AG08395 (cell line): ENCODE measurements at regions not wholly inside any gene's neighbourhood (a gene's known extent, or its start where the extent isn't known, plus 50 kb on each side); places are given as distances from the start of the nearest gene placed in this dataset.

Source experiments
- DNase-seq: peaks from one replicate; pipeline ENCODE4 v3.0.0; 2012; ENCODE audit warnings: mixed read lengths, low spot score

- no peak for DNase-seq
These were observed 291.0 kb upstream of the ACVR2A start for GRCh38 chr2:147553775-147554271.

- DNase-seq: no peak
These were observed 293.7 kb upstream of the ACVR2A start for GRCh38 chr2:147550995-147551731.

- no peak for DNase-seq
These were observed 295.8 kb upstream of the ACVR2A start for GRCh38 chr2:147549054-147549453.

GRCh38 chr2:147548451-147548850, 296.4 kb upstream of the ACVR2A start:
- no peak for DNase-seq

DNA sequence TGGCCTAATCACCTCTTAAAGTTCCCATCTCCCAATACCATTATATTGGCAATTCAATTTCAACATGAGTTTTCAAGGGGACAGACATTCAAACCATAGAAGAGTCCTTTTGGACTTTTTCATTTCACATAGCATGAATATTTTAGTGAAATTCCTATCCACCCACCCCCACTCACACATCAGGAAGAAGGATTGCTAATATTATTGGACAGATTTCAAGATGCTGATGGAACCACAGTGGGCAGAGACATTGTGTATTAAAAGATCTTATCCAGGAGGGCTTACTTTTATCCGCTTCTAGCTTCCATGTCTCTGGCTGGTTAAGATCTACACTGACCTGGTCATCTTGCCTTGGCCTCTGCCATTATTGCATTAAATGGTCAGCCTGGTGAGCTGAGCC, 297.4 kb upstream of the ACVR2A start:
- DNase-seq: peak; percentile 38

DNA sequence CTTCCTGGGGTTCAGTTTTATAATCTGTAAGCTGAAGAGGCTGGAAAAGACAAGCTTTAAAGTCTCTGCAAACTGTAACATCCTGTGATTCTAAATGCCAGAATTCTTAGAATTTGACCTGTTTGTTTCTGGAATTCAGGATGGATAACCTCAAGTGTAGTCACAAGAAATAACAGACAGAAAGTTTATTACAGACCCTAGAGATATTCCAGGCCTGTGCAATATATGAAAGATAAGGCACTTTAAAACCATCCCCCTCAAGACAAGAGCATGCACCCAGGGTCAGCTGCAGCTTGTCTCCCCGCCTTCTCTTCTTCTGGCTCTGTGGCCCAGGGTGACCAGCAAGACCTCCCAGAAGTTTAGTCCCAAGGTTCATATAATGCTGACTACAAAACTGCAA, 298.7 kb upstream of the ACVR2A start:
- no peak for DNase-seq

GRCh38 chr2:147543056-147543455, 301.8 kb upstream of the ACVR2A start:
- DNase-seq: peak; percentile 69

GRCh38 chr2:147542351-147542750, 302.5 kb upstream of the ACVR2A start:
- DNase-seq: no peak

DNA sequence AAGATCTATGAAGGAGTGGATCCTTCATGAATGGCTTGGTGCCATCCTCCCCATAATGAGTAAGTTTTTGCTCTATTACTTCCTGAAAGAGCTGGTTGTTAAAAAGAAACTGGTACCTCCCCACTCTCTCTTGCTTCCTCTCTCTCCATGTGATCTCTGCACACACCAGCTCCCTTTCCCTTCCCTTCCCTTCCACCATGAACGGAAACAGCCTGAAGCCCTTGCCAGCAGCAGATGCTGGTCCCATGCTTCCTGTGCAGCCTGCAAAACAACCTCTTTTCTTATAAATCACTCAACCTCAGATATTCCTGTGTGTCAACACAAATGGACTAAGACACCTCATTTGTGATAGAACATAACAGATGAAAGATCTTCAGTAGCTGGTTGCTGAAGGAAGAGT, 303.5 kb upstream of the ACVR2A start:
- no peak for DNase-seq

- no peak for DNase-seq
These were observed 306.0 kb upstream of the ACVR2A start for GRCh38 chr2:147538821-147539220.

DNA sequence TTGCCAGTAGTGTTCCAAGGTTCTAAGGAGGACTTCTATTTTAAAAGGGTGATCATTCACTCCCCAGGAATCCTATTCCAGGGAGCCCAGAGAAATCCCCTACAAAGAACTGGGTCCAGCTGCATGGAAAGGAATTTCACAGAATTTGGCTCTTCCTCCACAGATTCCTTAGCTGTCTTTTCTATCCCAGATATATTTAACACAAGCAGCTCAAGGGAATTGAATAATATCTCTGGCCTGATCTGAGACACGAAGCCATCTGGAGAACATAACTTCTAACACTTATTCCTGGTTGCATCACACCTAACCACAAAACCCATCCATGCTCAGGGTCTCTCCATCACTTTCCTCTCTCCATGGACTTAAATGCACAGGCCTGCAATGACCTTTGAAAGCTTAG, 306.7 kb upstream of the ACVR2A start:
- peak; percentile 63 for DNase-seq

DNA sequence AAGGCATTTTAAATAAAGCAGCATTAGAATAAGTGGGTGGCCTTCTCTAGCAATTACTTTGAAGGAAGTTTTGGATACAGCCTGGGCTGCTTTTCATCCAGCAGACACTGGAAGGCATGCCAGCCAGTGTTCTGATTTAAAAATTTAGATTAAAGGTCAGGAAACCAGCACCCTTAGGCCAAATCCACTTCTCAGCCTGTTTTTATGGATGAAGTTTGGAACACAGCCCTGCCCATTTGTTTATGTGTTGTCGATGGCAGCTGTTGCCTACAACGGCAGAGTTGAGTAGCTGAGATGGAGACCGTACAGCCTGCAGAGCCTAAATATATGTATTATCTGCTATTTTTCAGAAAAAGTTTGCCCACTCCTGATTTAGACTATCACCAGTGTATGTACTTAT, 313.6 kb upstream of the ACVR2A start:
- DNase-seq: no peak

DNA sequence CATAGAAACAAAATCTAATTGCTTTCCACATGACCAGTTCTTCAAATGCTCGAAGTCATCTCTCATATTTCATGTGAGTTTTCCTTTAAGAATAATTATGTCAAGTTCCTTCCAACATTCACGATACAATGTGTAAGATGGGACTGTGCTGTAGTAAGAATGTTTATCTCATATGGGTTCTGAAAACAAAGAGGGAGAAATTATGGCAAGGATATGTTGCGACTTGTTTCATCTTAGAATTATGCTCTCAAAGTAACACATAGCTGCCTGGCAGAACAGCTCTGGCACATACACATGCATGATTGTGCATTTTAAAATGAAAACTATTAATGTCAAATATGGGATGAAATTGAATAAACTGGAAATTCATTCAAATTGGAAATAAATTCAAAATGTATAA, 314.8 kb upstream of the ACVR2A start:
- no peak for DNase-seq

DNA sequence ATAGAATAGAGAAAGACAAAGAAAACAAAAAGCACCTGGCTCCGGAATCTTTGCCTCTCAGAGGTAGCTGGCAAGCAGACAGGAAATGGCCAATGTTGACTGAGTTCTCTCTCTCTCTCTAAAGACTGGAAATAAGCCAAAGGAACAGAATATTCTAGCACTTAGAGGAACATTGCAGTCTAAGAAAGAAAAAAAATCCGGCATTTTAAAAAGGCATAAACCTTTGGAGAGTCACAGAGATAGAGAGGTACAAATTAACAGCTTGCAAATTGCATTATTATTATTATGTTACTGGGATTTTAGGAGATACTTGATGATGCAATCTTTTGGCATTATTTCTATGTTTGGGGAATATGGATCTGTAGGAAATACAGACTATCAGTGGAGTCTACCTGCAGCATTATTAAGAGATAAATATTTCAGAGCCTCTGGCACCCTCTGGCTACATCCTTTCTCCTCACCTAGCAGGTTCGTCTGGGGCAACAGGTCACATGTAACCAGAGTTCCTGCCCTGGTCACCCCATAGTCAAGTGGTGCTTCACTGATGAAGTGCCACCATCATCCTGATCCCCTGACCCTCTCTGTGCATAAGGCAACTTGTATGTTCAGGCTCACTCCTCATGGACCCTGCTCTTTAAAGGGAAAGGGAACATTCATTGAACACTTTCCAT, 318.9 kb upstream of the ACVR2A start:
- DNase-seq: no peak

DNA sequence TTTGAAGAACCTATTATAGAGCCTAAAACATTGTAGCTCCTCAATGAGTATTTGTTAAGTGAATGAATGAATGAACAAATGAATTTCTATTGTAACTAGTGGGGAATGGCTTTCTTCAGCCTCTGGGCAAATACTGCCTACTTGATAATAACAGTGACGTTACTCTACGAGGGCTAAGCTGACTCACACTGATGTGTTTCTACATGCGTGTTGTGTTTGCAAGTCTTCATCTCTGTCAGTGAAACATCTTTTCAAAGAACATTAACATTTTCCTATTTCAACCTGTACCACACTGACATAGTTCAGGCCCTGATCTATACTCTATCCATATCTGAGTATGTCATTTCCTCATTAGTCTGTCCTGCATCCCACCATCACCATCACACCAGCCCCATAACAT, 319.9 kb upstream of the ACVR2A start:
- DNase-seq: no peak

- no peak for DNase-seq
These were observed 321.4 kb upstream of the ACVR2A start for GRCh38 chr2:147523415-147523814.

DNA sequence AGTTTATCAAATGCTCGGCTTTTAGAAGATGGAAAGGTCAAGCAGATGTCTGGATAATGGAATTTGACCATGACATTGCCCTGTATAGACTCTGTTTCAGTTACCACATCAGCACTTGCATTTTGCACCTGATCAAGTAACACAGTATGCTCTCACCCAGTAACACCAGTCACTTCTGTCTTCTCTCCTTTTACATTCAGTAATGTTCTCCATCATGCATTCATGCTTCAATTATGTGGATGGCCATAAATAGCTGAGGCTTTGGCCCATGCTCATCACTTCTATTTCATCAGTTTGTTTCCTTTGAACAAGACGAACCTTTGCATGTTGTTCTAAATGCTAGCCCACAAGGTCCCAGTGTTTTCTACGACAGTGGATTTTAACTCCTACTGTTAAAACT, 322.9 kb upstream of the ACVR2A start:
- DNase-seq: no peak

DNA sequence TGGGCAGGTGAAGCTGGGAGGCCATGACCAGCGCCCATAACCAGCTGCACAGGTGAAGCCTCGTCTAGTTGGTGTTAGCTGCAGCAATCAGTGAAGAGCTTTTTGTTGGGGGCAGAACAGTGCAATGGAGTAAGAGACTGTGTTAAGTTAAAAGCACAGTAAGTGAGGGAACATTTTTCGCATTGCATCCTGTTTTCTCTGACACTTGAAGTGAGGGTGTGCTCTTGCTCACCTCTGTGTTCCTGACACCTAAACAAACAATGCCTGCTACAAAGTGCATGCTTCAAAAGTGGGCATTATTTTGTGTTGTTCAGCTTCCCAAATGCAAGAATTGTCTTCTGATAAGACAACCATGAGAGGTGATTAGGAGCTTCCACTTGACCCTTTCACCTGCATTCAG, 324.0 kb upstream of the ACVR2A start:
- DNase-seq: no peak

GRCh38 chr2:147519178-147519577, 325.7 kb upstream of the ACVR2A start:
- DNase-seq: no peak

DNA sequence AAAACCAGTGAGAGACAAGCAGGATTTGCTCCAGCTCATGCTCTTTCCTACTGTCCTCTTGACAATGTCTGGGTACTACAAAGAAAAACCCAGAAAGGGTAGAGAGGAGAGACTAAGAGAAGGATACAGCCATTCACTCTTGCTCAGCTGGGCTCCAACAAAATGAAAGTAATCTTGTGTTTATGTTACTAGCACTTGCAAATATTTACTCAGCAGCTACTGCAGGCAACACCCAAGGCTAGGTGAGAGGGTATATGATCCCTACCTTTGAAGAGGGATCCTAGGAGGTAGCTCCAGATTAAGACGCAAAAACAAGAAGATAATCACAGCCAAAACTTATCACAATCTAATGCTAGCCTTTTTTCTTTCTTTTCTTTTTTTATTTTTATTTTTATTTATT, 329.6 kb upstream of the ACVR2A start:
- DNase-seq: no peak

- DNase-seq: no peak
These were observed 332.6 kb upstream of the ACVR2A start for GRCh38 chr2:147512206-147512605.

GRCh38 chr2:147511491-147511948, 333.3 kb upstream of the ACVR2A start:
- DNase-seq: peak; percentile 52

GRCh38 chr2:147509821-147510220, 335.0 kb upstream of the ACVR2A start:
- DNase-seq: no peak

GRCh38 chr2:147506889-147507288, 337.9 kb upstream of the ACVR2A start:
- no peak for DNase-seq
